GM19328 (cell line): ENCODE measurements at regions not wholly inside any gene's neighbourhood (a gene's known extent, or its start where the extent isn't known, plus 50 kb on each side); places are given as distances from the start of the nearest gene placed in this dataset.
"Not testable (repeated sequence)": the region's sequence is repeated elsewhere in the genome, so short reads cannot be mapped to it uniquely, and the experiment has no call there.

Source experiments
- ATAC-seq: cut with Tn5 transposase; IDR thresholded peaks from one replicate; pipeline ENCODE4 v1.9.1; 2021; ENCODE audit warnings: mild to moderate bottlenecking, moderate library complexity; ENCODE audit not compliant: unreplicated experiment

DNA sequence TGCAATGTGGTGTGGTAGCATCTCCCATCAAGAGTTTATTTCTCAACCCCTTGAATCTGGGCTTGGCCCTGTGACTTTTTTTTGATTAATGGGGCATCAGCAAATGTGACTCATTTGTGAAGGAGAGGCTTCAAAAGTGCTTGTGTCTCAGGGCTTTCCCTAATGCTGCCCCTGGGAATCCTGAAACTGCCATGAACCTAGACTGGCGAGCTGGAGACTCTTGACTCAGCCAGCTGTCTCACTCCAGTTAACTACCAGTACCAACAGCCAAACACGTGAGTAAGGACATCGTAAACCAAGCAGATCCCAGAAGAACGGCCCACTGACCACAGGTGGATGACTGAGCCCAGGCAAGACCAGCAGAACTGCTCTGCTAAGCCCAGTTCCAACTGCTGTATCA lies 72.8 kb upstream of the ADTRP start:
- no peak for ATAC-seq

DNA sequence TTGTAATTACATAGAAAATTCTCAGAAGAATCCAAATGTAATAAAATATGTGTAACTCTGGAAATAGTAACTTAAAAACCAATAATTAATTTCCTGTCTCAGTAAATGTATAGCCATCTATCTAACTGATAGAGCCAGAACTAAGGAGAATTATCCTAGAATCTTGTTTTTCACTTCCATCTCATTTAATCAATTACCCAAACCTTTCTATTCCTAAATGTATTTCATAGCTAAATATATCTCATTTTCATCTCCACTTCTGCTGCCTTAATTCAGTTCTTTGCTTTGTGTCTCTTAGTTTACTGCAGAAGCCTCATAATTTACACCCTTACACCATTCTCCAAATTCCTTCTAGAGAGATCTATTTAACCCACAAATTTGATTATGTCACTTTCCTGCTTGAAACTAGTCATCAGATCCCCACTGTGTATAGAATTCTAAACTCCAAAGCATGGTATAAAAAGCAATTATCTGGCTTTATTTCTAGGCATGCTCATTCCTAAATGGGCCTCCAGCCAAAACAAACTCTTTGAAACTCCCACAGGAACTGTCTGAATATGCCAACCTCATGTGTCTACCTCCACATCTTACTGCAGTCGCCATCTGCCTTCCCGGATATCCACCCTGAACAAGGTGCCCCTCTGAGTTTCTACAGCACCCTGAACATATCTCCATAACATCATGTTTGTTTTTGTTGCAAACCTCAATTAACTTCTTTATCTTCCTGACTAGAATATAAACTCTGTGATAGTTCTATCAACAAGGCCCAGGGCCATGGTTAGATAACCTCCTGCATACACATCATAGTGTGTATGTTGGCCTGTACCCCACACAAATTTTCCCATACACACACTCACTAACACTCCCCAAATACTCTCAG lies 70.5 kb upstream of the ADTRP start:
- ATAC-seq, result no peak

DNA sequence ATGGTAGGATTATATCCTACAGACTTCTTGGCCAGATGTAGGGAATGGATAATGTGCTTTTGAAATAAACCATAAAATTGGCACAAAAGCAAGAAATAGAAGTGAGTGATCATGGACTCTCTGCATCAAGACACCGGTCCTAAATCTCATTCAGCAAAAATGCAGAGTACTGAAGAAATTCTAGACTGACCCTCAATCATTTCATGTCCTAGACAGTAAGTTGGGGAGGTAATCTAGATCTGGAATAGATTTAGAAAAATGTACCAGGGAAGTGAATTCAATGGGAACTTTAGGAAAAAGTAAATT lies 69.7 kb upstream of the ADTRP start:
- no peak for ATAC-seq

DNA sequence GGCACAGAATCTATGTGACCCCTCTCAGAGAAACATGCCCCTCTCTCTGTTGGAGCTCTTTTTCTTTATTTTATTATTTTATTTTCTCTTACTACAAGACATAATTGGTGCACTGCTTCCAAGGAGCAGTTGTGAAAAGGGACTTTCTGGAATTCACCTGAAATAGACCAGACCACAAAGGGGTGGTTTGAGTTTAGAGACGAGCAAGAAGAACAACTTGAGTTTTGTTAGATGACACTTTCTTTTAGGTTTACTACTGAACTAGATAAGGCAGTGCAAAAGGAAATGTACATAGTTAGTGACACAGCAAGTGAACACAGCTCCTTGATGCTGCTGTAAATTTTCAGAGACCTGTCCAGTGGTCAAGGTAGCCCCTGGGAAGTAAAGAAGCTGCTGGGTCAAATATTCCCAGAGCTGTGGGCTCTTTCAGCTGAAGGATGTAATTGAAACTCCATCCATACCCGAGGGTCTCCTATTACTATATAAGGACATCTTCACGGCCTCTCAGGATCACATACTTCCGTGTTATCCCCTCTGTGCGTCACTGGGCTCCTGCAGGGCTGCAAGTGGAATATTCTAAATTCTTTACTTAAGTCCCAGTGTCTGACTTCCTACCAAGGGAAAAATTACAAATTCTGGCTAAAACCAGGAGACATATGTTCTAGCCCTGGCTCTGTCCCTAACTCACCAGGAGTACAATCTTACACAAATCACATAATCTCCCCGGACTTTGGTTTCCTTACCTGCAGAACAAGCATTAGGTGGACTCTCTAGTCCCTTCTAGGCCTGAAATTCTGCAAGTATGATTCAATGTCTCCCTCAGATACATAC lies 69.1 kb upstream of the ADTRP start:
- no peak for ATAC-seq

DNA sequence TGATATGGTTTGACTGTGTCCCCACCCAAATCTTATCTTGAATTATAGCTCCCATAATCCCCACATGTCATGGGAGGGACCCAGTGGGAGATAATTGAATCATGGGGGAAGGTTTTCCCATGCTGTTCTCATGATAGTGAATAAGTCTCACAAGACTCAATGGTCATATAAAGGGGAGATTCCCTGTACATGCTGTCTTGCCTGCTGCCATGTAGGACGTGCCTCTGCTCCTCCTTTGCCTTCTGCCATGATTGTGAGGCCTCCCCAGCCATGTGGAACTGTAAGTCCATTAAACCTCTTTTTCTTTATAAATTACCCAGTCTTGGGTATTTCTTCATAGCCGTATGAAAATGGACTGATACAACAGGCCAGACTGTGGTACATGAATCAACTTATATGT lies 68.5 kb upstream of the ADTRP start:
- not testable (repeated sequence) for ATAC-seq

DNA sequence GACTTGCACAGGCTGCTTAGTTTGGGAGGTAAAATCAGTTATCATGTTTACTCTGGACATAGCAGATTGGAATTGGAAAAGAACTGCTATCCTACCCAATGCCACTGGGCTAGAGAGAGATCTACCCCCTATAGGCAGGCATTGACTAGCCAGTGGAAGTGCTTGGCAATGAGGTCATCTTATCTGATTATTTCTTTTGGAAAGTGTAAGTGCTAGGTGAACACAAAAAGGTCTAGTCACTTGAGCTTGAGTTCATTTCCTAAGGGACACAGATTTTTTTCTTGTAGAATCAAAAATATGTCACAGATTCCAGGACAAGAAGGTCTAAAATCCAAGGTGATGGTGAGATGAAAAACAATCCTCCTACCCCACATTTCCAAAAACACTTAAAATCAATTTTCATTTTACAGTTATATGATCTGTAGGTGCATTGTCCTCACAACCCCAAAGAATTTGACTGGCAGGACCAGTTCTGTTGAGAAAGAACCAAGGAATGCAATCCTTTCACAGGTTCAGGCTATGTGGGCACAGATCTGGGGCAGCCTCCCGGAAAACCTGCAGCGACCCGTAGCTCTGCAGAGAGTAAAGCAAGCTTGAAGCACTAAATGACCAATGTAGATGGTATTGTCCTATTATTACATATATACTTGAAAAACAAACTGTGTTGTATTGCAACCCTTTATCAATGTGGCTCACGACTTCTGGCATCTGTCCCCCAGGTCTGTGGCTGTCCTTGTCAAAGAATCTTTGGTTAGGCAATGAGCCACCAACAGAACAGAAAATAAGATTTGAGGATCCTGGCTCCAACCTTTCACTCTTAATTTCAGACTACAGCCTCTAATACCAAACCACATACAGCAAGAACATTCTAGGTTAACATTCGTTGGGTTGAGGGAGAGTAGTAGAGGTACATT lies 67.3 kb upstream of the ADTRP start:
- no peak for ATAC-seq

DNA sequence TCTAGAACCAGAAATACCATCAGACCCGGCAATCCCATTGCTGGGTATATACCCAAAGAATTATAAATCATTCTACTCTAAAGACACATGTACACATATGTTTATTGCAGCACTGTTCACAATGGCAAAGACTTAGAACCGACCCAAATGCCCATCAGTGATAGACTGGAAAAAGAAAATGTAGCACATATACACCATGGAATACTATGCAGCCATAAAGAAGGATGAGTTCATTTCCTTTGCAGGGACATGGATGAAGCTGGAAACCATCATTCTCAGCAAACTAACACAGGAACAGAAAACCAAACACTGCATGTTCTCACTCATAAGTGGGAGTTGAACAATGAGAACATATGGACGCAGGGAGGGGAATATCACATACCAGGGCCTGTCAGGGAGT lies 64.2 kb upstream of the ADTRP start:
- ATAC-seq, result not testable (repeated sequence)

DNA sequence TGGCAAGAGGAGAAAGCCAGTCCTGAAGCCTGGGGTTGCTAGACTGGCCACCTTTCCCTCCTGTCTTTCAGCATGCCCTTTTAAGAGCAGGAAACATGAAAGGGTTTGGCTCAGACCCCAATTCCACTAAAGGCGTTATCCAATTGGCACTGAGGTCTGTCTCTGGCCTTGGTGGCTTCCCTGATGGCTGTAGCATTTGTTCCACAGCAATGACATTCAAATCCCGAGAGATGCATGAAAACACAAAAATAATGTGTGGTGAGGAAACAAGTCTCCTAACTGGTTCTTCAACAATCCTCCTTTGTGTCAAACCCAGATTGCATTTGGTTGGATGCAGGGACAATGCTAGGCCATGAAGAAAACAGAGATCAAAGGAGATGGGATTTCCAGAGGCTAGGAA lies 56.5 kb upstream of the ADTRP start:
- ATAC-seq, result no peak

DNA sequence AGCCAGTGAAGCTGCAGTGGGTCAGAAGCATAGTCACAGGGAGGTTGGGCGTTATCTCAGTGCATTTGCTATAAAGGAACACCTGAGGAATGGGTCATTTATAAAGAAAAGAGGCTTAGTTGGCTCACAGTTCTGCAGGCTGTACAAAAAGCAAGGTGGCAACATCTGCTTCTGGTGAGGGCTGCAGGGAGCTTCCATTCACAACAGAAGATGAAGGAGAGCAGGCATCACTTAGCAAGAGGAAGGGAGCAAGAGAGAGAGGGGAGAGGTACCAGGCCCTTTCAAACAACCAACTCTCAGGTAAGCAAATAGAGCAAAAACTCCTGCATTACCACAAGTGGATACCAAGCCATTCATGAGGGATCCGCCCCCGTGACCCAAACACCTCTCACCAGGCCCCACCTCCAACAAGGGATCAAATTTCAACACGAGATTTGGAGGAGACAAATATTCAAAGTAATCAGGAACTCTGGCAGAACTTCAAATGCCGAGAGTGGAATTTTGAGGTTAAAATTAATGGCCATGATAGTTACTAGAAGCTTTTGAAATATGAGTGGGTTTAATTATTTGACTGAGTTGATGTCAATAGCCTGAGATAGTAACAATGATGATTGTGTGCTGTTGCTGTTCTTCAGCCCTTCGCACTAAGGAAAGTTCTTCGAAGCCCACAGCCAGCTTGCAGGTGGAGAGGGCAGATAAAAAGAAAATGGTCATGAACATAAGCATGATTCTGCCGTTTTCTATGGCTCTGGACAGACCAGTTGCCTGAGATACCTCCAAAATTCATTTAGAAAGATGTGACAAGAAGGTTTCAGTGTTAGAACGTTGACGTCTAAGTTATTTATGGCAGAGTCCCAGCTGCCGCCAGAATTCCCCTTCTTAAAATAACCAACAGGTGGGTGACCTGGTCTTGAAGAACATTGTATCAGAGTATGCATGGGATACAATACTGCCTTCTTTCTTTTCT lies 55.3 kb upstream of the ADTRP start:
- ATAC-seq, result no peak

DNA sequence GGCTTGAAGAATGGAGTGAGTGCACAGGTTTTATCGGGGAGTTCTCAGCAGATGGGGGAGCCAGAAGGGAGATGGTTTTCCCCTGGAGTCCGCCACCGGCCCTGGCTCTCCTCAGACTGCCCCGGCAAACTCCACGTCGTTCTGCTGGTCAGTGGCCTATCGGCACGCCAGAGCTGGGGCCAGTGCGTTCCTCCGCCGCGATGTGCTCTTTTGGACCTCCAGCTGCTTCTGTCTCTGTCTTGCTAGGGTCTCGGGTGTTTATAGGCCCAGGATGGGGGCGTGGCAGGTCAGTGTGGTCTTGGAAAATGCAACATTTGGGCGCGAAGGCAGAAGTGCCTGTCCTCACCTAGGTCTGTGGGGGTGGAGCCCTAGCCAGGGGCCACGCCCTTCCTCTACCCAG lies 53.0 kb upstream of the ADTRP start:
- ATAC-seq, result no peak

DNA sequence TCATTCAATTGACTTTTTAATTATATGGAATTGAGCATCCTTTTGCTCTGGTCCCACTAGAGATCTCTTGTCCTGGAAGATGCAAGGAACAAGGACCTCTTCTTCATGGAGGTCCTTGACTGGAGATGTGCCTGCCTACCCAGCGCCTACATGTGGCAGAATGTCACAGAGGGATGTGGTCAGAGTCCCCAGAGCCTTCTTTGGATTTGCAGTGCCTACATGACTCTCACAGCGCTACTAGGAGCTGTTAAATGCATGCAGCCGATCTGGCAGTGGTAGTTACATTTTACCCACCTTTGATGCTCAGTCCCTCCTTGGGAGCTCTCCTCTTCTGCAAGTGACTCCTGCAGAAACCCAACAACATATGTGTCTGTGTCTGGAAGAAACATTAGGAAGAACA lies 51.9 kb upstream of the ADTRP start:
- no peak for ATAC-seq

DNA sequence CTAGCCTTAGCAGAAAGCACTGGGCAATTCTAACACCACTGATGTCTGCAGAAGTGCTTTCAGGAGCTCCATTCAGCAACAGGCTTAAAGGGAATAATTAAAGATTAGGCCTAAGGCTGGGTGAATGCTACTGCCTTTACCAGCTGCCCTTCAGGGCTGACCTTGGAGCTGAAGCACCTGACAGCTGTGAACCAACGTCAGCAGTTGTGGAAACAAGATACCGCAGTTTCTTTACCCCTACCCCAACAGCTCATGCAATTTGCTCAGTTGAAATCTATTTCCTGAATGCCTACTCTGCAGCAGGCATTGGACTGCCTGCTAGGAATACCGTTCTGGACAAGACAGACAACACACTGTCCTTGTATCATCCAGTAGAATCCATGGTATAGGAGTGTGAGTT lies 51.5 kb upstream of the ADTRP start:
- no peak for ATAC-seq

DNA sequence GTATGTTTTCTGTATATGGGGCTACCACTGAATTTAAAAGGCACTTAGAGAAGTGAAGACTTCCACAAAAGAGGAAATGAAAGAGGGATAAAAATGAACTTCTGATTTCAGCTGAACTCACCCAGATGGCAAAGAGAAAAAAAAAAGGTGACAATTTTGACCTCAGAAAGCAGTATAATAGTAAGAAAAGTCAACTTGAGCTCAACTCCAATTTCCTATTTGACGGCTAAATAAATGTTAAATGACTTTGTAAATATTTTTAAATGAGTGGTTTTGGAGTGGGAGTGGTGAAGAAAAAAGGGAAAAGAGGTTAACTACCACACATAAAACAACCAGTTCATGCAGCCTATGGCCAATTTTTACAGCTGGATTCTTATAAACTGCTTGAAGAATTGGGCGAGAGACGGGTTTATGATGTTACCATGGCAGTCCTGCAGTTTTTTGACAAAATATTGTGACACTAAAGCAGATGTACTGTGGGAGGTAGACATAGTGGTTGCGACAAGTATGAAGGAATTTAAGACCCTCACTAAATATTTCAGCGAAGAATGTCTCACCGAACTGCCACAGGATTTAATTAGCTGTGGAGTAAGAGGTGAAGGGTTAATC lies 49.8 kb upstream of the ADTRP start:
- no peak for ATAC-seq
